ENCODE measurements at regions not wholly inside any gene's neighbourhood (a gene's known extent, or its start where the extent isn't known, plus 50 kb on each side); places are given as distances from the start of the nearest gene placed in this dataset.

- Histone ChIP-seq H4K20me1 (replicated peaks; ENCODE audit: insufficient read depth) (no peaks in the 10 kb centered on the region), H3K4me3 (no peak overlapping the region), H3K79me2 (replicated peaks; ENCODE audit: insufficient read depth) (no peaks in the 10 kb centered on the region), H3K27ac (ENCODE audit: low read depth) (no peak overlapping the region), H2AFZ (no peak overlapping the region), H3K9me2 (ENCODE audit: insufficient read depth) (no peaks in the 10 kb centered on the region), H3K4me2 (no peak overlapping the region), H3K4me1 (ENCODE audit: insufficient read depth) (no peaks in the 10 kb centered on the region), H3K27me3 (ENCODE audit: insufficient read depth) (no peaks in the 10 kb centered on the region), H3F3A (replicated peaks; ENCODE audit: low read depth) (no peaks in the 10 kb centered on the region), H3K36me3 (ENCODE audit: insufficient read depth) (no peaks in the 10 kb centered on the region)
- TF ChIP-seq, protein P1, sequence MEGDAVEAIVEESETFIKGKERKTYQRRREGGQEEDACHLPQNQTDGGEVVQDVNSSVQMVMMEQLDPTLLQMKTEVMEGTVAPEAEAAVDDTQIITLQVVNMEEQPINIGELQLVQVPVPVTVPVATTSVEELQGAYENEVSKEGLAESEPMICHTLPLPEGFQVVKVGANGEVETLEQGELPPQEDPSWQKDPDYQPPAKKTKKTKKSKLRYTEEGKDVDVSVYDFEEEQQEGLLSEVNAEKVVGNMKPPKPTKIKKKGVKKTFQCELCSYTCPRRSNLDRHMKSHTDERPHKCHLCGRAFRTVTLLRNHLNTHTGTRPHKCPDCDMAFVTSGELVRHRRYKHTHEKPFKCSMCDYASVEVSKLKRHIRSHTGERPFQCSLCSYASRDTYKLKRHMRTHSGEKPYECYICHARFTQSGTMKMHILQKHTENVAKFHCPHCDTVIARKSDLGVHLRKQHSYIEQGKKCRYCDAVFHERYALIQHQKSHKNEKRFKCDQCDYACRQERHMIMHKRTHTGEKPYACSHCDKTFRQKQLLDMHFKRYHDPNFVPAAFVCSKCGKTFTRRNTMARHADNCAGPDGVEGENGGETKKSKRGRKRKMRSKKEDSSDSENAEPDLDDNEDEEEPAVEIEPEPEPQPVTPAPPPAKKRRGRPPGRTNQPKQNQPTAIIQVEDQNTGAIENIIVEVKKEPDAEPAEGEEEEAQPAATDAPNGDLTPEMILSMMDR (conservative IDR thresholded peaks at IDR 0.05; ENCODE audit: low read depth in 2 of 2), result no peak
- no peak for TF ChIP-seq ZNF331 (CRISPR knock-in tag; IDR thresholded peaks at IDR 0.05; ENCODE audit: low read depth)
- TF ChIP-seq EZH2phosphoT487 (IDR thresholded peaks at IDR 0.05; ENCODE audit: unreplicated experiment), result no peak
- no peak for TF ChIP-seq JUNB (IDR thresholded peaks at IDR 0.05; ENCODE audit: unreplicated experiment)
- TF ChIP-seq ETS1 (IDR thresholded peaks at IDR 0.05), result no peak
- TF ChIP-seq EZH2 (IDR thresholded peaks at IDR 0.05; ENCODE audit: low read depth, unreplicated experiment), result no peak
- TF ChIP-seq ZNF114 (CRISPR knock-in tag; IDR thresholded peaks at IDR 0.05), result no peak
- no peak for TF ChIP-seq REST (IDR thresholded peaks at IDR 0.05; ENCODE audit: unreplicated experiment)
- TF ChIP-seq, protein P2, sequence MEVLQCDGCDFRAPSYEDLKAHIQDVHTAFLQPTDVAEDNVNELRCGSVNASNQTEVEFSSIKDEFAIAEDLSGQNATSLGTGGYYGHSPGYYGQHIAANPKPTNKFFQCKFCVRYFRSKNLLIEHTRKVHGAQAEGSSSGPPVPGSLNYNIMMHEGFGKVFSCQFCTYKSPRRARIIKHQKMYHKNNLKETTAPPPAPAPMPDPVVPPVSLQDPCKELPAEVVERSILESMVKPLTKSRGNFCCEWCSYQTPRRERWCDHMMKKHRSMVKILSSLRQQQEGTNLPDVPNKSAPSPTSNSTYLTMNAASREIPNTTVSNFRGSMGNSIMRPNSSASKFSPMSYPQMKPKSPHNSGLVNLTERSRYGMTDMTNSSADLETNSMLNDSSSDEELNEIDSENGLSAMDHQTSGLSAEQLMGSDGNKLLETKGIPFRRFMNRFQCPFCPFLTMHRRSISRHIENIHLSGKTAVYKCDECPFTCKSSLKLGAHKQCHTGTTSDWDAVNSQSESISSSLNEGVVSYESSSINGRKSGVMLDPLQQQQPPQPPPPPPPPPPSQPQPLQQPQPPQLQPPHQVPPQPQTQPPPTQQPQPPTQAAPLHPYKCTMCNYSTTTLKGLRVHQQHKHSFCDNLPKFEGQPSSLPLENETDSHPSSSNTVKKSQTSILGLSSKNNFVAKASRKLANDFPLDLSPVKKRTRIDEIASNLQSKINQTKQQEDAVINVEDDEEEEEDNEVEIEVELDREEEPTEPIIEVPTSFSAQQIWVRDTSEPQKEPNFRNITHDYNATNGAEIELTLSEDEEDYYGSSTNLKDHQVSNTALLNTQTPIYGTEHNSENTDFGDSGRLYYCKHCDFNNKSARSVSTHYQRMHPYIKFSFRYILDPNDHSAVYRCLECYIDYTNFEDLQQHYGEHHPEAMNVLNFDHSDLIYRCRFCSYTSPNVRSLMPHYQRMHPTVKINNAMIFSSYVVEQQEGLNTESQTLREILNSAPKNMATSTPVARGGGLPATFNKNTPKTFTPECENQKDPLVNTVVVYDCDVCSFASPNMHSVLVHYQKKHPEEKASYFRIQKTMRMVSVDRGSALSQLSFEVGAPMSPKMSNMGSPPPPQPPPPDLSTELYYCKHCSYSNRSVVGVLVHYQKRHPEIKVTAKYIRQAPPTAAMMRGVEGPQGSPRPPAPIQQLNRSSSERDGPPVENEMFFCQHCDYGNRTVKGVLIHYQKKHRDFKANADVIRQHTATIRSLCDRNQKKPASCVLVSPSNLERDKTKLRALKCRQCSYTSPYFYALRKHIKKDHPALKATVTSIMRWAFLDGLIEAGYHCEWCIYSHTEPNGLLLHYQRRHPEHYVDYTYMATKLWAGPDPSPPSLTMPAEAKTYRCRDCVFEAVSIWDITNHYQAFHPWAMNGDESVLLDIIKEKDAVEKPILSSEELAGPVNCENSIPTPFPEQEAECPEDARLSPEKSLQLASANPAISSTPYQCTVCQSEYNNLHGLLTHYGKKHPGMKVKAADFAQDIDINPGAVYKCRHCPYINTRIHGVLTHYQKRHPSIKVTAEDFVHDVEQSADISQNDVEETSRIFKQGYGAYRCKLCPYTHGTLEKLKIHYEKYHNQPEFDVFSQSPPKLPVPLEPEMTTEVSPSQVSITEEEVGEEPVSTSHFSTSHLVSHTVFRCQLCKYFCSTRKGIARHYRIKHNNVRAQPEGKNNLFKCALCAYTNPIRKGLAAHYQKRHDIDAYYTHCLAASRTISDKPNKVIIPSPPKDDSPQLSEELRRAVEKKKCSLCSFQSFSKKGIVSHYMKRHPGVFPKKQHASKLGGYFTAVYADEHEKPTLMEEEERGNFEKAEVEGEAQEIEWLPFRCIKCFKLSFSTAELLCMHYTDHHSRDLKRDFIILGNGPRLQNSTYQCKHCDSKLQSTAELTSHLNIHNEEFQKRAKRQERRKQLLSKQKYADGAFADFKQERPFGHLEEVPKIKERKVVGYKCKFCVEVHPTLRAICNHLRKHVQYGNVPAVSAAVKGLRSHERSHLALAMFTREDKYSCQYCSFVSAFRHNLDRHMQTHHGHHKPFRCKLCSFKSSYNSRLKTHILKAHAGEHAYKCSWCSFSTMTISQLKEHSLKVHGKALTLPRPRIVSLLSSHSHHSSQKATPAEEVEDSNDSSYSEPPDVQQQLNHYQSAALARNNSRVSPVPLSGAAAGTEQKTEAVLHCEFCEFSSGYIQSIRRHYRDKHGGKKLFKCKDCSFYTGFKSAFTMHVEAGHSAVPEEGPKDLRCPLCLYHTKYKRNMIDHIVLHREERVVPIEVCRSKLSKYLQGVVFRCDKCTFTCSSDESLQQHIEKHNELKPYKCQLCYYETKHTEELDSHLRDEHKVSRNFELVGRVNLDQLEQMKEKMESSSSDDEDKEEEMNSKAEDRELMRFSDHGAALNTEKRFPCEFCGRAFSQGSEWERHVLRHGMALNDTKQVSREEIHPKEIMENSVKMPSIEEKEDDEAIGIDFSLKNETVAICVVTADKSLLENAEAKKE (CRISPR knock-in tag; IDR thresholded peaks at IDR 0.05), result no peak
- no peak for TF ChIP-seq STAT1 (IDR thresholded peaks at IDR 0.05; ENCODE audit: unreplicated experiment)
- TF ChIP-seq NANOG (IDR thresholded peaks at IDR 0.05; ENCODE audit: borderline replicate concordance), result no peak
- TF ChIP-seq POLR2AphosphoS5 (IDR thresholded peaks at IDR 0.05; ENCODE audit: low read depth), result no peak
- no peak for TF ChIP-seq CREB1 (CRISPR knock-in tag; IDR thresholded peaks at IDR 0.05; ENCODE audit: low read depth)
- no peaks in the 10 kb centered on the region for H3K4me1 Mint-ChIP-seq
- DNase-seq (ENCODE audit: low spot score) (no peak), ATAC-seq (no peak)
- no peaks in the 10 kb centered on the region for H3K9me3 Mint-ChIP-seq
- no peak overlapping the region for H3K4me3 Mint-ChIP-seq
- no peaks in the 10 kb centered on the region for H3K27me3 Mint-ChIP-seq (ENCODE audit: insufficient read depth, low read depth, poor library complexity)
- no peak overlapping the region for H3K27ac Mint-ChIP-seq
- no peaks in the 10 kb centered on the region for H3K36me3 Mint-ChIP-seq (ENCODE audit: low read depth)
These were observed 117.4 kb downstream of the ZNF365 start for GRCh38 chr10:62491597-62491996.
